Activated naive CD8-positive, alpha-beta T cell treated with anti-CD3 and anti-CD28 coated beads, Interleukin-2, amount 50 U/mL, for 24 hours (primary cell): ENCODE measurements at regions not wholly inside any gene's neighbourhood (a gene's known extent, or its start where the extent isn't known, plus 50 kb on each side); places are given as distances from the start of the nearest gene placed in this dataset.
"Not testable (repeated sequence)": the region's sequence is repeated elsewhere in the genome, so short reads cannot be mapped to it uniquely, and the experiment has no call there.

ENCODE experiments used
- ATAC-seq: fragments of 150-1000 bp; cut with Tn5 transposase; one replicate; pipeline ENCODE4 v1.10.0; 2021
- DNase-seq: peaks from one replicate; pipeline ENCODE4 v3.0.0; 2021
- H3K27ac Mint-ChIP-seq: one replicate; pipeline ENCODE4 v1.8.0; 2021; ENCODE audit warnings: mild to moderate bottlenecking, mixed read lengths
- H3K27me3 Mint-ChIP-seq: one replicate; pipeline ENCODE4 v1.8.0; 2021; ENCODE audit warnings: mixed read lengths
- H3K36me3 Mint-ChIP-seq: one replicate; pipeline ENCODE4 v1.8.0; 2021; ENCODE audit warnings: low read depth, mixed read lengths
- H3K4me1 Mint-ChIP-seq: one replicate; pipeline ENCODE4 v1.8.0; 2021; ENCODE audit warnings: mixed read lengths
- H3K4me3 Mint-ChIP-seq: one replicate; pipeline ENCODE4 v1.8.0; 2021; ENCODE audit warnings: mild to moderate bottlenecking, moderate library complexity, mixed read lengths
- H3K9me3 Mint-ChIP-seq: one replicate; pipeline ENCODE4 v1.8.0; 2021; ENCODE audit warnings: mixed read lengths

DNA sequence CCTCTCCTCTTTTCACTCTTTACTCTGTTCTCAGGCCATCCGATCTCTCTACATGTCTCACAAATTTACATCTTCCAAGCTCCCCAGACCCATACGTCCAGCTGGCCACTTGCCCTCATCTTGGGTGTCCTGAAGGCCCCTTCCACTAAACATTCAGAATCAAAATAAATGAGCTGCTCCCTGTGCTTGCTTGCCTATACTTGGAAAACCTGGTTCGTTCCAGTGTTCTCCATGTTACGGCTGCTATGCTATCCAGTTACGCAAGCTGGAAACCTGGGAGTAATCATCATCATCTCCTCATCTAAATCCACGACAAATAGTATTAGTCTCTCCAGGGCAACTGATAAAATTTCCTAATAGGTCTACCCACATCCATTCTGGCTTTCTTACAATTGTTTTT is 165.0 kb upstream of the FBXL17 start:
- no peak overlapping the region for H3K27ac Mint-ChIP-seq
- no peak overlapping the region for H3K4me3 Mint-ChIP-seq
- no peaks in the 10 kb centered on the region for H3K9me3 Mint-ChIP-seq
- H3K36me3 Mint-ChIP-seq: no peaks in the 10 kb centered on the region
- H3K27me3 Mint-ChIP-seq: peaks cover 12% of the 10 kb centered on the region
- DNase-seq: no peak
- H3K4me1 Mint-ChIP-seq: no peaks in the 10 kb centered on the region
- ATAC-seq: no peak

DNA sequence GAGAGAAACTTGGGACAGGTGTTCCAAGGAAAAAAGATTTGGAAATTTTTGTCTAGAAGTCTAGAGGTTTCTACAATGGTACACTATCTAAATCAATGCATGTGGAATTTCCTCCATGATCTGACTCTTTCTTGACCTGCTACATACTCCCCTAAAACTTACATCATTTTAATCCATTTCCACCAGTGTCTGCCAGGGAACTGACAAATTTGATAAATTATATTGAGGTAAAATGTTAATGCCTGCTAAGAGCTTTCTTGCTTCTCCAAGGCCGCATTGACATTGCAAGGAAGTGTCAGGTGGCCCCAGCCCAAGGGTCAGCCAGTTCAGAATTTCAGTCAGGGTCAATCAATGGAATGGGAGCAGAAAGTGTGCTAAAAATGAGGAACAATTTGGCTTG is 163.4 kb upstream of the FBXL17 start:
- no peaks in the 10 kb centered on the region for H3K4me1 Mint-ChIP-seq
- H3K9me3 Mint-ChIP-seq: no peaks in the 10 kb centered on the region
- ATAC-seq: no peak
- H3K27ac Mint-ChIP-seq: no peak overlapping the region
- no peak overlapping the region for H3K4me3 Mint-ChIP-seq
- H3K27me3 Mint-ChIP-seq: peaks cover 12% of the 10 kb centered on the region
- no peaks in the 10 kb centered on the region for H3K36me3 Mint-ChIP-seq
- DNase-seq: no peak

- ATAC-seq (no peak), DNase-seq (no peak)
- no peak overlapping the region for H3K4me3 Mint-ChIP-seq
- no peak overlapping the region for H3K27ac Mint-ChIP-seq
- no peaks in the 10 kb centered on the region for H3K9me3 Mint-ChIP-seq
- H3K4me1 Mint-ChIP-seq: no peaks in the 10 kb centered on the region
- peaks cover 9% of the 10 kb centered on the region for H3K27me3 Mint-ChIP-seq
- H3K36me3 Mint-ChIP-seq: no peaks in the 10 kb centered on the region
Observed at GRCh38 chr5:108543486-108543885, 161.6 kb upstream of the FBXL17 start.

DNA sequence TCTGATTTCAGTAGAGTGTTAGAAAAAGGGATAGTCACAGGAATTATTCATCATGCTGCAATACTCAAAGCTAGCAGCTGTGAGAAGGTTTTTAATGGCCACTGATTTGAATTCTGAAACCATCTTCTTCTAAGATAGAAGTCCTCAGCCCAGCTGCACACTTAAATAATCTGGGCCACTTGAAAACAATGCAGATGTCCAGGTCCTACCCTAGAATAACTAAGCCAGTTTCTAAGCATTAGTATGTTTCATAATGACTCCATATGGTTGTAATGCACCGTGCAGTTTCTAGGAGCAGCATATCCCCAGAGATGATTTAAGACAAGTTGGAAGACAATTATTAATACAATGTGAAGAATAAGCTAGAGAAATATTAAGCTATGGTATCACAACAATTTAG is 159.9 kb upstream of the FBXL17 start:
- DNase-seq: no peak
- Mint-ChIP-seq H3K4me3 (no peak overlapping the region), H3K9me3 (no peaks in the 10 kb centered on the region), H3K4me1 (no peaks in the 10 kb centered on the region), H3K36me3 (no peaks in the 10 kb centered on the region), H3K27ac (no peak overlapping the region), H3K27me3 (peaks cover 14% of the 10 kb centered on the region)
- no peak for ATAC-seq

GRCh38 chr5:108536321-108536720 is 154.4 kb upstream of the FBXL17 start:
- peaks cover 12% of the 10 kb centered on the region for H3K27me3 Mint-ChIP-seq
- H3K36me3 Mint-ChIP-seq: no peaks in the 10 kb centered on the region
- H3K27ac Mint-ChIP-seq: no peak overlapping the region
- H3K4me1 Mint-ChIP-seq: no peaks in the 10 kb centered on the region
- no peaks in the 10 kb centered on the region for H3K9me3 Mint-ChIP-seq
- DNase-seq (no peak), ATAC-seq (no peak)
- no peak overlapping the region for H3K4me3 Mint-ChIP-seq

GRCh38 chr5:108532129-108532445 is 150.2 kb upstream of the FBXL17 start:
- H3K36me3 Mint-ChIP-seq, H3K4me3 Mint-ChIP-seq, H3K9me3 Mint-ChIP-seq, H3K27ac Mint-ChIP-seq, ATAC-seq, H3K4me1 Mint-ChIP-seq, DNase-seq, H3K27me3 Mint-ChIP-seq: not testable (repeated sequence)

GRCh38 chr5:108531367-108532128 is 149.7 kb upstream of the FBXL17 start:
- DNase-seq (no peak), ATAC-seq (no peak)
- Mint-ChIP-seq H3K36me3 (peaks cover under 1% of the 10 kb centered on the region), H3K4me3 (no peak overlapping the region), H3K27ac (no peak overlapping the region), H3K9me3 (peaks cover 6% of the 10 kb centered on the region), H3K27me3 (peaks cover 7% of the 10 kb centered on the region), H3K4me1 (no peaks in the 10 kb centered on the region)

GRCh38 chr5:108530706-108531105 is 148.8 kb upstream of the FBXL17 start:
- ATAC-seq (no peak), DNase-seq (no peak)
- H3K9me3 Mint-ChIP-seq: peaks cover 10% of the 10 kb centered on the region
- H3K36me3 Mint-ChIP-seq: peaks cover 4% of the 10 kb centered on the region
- H3K27ac Mint-ChIP-seq: no peak overlapping the region
- H3K4me1 Mint-ChIP-seq: no peaks in the 10 kb centered on the region
- H3K27me3 Mint-ChIP-seq: peaks cover 7% of the 10 kb centered on the region
- H3K4me3 Mint-ChIP-seq: no peak overlapping the region

GRCh38 chr5:108529381-108529780 is 147.5 kb upstream of the FBXL17 start:
- Mint-ChIP-seq H3K36me3 (peaks cover 4% of the 10 kb centered on the region), H3K4me3 (no peak overlapping the region), H3K9me3 (peaks cover 10% of the 10 kb centered on the region), H3K27ac (no peak overlapping the region), H3K27me3 (peaks cover 4% of the 10 kb centered on the region), H3K4me1 (no peaks in the 10 kb centered on the region)
- ATAC-seq: no peak
- DNase-seq: no peak

DNA sequence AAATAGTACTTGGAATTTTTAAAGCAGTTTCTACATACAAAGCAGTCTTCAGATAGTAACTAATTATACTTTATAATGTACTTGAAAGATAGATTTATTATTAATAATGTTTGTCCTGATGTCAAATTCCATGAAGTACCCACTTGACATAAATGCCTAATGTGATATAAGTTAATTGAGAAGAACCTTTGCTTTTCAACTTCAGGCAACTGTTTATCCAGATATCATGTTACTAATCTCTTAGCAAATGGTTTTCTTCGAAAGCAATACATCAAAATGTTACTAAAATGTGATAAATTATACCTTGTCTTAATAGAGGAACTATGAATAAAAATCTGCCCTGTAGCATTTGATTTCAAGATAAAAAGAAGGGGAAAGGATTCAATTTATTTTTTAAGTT is 146.8 kb upstream of the FBXL17 start:
- peaks cover 10% of the 10 kb centered on the region for H3K9me3 Mint-ChIP-seq
- ATAC-seq (no peak), DNase-seq (no peak)
- no peak overlapping the region for H3K4me3 Mint-ChIP-seq
- peaks cover 4% of the 10 kb centered on the region for H3K36me3 Mint-ChIP-seq
- peaks cover under 1% of the 10 kb centered on the region for H3K27me3 Mint-ChIP-seq
- H3K4me1 Mint-ChIP-seq: no peaks in the 10 kb centered on the region
- no peak overlapping the region for H3K27ac Mint-ChIP-seq

- no peak for DNase-seq
- H3K27ac Mint-ChIP-seq: no peak overlapping the region
- H3K4me3 Mint-ChIP-seq: no peak overlapping the region
- H3K27me3 Mint-ChIP-seq: peaks cover 5% of the 10 kb centered on the region
- peaks cover 4% of the 10 kb centered on the region for H3K36me3 Mint-ChIP-seq
- peaks cover 10% of the 10 kb centered on the region for H3K9me3 Mint-ChIP-seq
- H3K4me1 Mint-ChIP-seq: no peaks in the 10 kb centered on the region
- no peak for ATAC-seq
Observed at GRCh38 chr5:108524564-108524963, 142.7 kb upstream of the FBXL17 start.

- Mint-ChIP-seq H3K9me3 (peaks cover 10% of the 10 kb centered on the region), H3K4me1 (no peaks in the 10 kb centered on the region), H3K27me3 (peaks cover 6% of the 10 kb centered on the region), H3K36me3 (peaks cover 4% of the 10 kb centered on the region), H3K27ac (no peak overlapping the region), H3K4me3 (no peak overlapping the region)
- DNase-seq (no peak), ATAC-seq (no peak)
Observed at GRCh38 chr5:108523360-108523759, 141.5 kb upstream of the FBXL17 start.

- peaks cover 6% of the 10 kb centered on the region for H3K9me3 Mint-ChIP-seq
- no peak overlapping the region for H3K4me3 Mint-ChIP-seq
- peaks cover 8% of the 10 kb centered on the region for H3K27me3 Mint-ChIP-seq
- no peaks in the 10 kb centered on the region for H3K4me1 Mint-ChIP-seq
- DNase-seq (no peak), ATAC-seq (peak; percentile 46)
- no peak overlapping the region for H3K27ac Mint-ChIP-seq
- peaks cover 4% of the 10 kb centered on the region for H3K36me3 Mint-ChIP-seq
Observed at GRCh38 chr5:108521841-108522506, 140.1 kb upstream of the FBXL17 start.

- Mint-ChIP-seq H3K27me3 (peaks cover 8% of the 10 kb centered on the region), H3K4me3 (no peak overlapping the region), H3K4me1 (no peaks in the 10 kb centered on the region), H3K36me3 (no peaks in the 10 kb centered on the region), H3K27ac (no peak overlapping the region), H3K9me3 (peaks cover under 1% of the 10 kb centered on the region)
- ATAC-seq (no peak), DNase-seq (no peak)
Observed at GRCh38 chr5:108521011-108521700, 139.3 kb upstream of the FBXL17 start.

- Mint-ChIP-seq H3K9me3 (no peaks in the 10 kb centered on the region), H3K4me3 (no peak overlapping the region), H3K27me3 (peaks cover 9% of the 10 kb centered on the region), H3K36me3 (no peaks in the 10 kb centered on the region), H3K4me1 (no peaks in the 10 kb centered on the region), H3K27ac (no peak overlapping the region)
- no peak for ATAC-seq
- DNase-seq: no peak
Observed at GRCh38 chr5:108516785-108517184, 134.9 kb upstream of the FBXL17 start.
